K562 (cell line): ENCODE measurements at regions not wholly inside any gene's neighbourhood (a gene's known extent, or its start where the extent isn't known, plus 50 kb on each side); places are given as distances from the start of the nearest gene placed in this dataset.

ENCODE experiments used
- ATAC-seq: fragments of 200-7000 bp; cut with Tn5 transposase; 3 replicates; pipeline ENCODE4 v1.9.1; 2020; ENCODE audit warnings: moderate library complexity
- BruUV-seq: library from RNA; stranded (reverse); fragments of 400-500 nt; replicated peaks from 2 replicates; lab custom pipeline; 2021; lab: Mats Ljungman, UMichigan
- CTCF ChIA-PET: fragments of 300-600 bp; formaldehyde crosslinking; extraction: SDS; loops from one replicate; lab custom pipeline; 2021; ENCODE audit warnings: low intra/inter-chr PET ratio; lab: Yijun Ruan, JAX
- POLR2A ChIA-PET: fragments of 300-600, 350-650 bp; sonication (Branson Sonifier 250); formaldehyde crosslinking; extraction: SDS; loops from one replicate; lab custom pipeline; 2021; ENCODE audit warnings: antibody characterized with exemption, inconsistent platforms; lab: Yijun Ruan, JAX
- DNase-seq, 4 experiments: peaks; one replicate each; pipeline versions ENCODE4 v3.0.0 to v3.0.0-alpha.2; 2011 to 2018; ENCODE audit warnings: low spot score in 3 of 4, mixed read lengths in 3 of 4; ENCODE audit errors: extremely low read depth in 1 of 4
- FAIRE-seq: peaks from 2 replicates; lab custom pipeline; 2011; peaks lifted over from hg19 to GRCh38; lab: Jason Lieb, UNC
- H2AFZ ChIP-seq: 2 replicates; pipeline ENCODE4 v1.6.0; 2011; ENCODE audit warnings: low read depth, low read length, control low read depth, inconsistent platforms
- H3K27ac ChIP-seq: fragments of 200-600 bp; 3 replicates; pipeline ENCODE4 v1.8.0; 2011; ENCODE audit warnings: low read depth, mild to moderate bottlenecking, control low read depth, inconsistent platforms, low read length, moderate library complexity, mixed read lengths; ENCODE audit errors: extremely low read depth
- H3K27me3 ChIP-seq, 2 experiments: fragments of 300-600 bp in 1 of 2; 2 replicates in 1 of 2; 3 replicates in 1 of 2; pipeline versions ENCODE4 v1.6.0 to v1.8.0; 2011; ENCODE audit warnings: inconsistent platforms in 2 of 2, low read length in 2 of 2, mild to moderate bottlenecking in 1 of 2, mixed read lengths in 1 of 2, moderate library complexity in 1 of 2; ENCODE audit not compliant: control insufficient read depth in 2 of 2, insufficient read depth in 2 of 2
- H3K36me3 ChIP-seq: fragments of 300-600 bp; 3 replicates; pipeline ENCODE4 v1.8.0; 2011; ENCODE audit warnings: mild to moderate bottlenecking, low read length, inconsistent platforms; ENCODE audit not compliant: control insufficient read depth, insufficient read depth
- H3K4me1 ChIP-seq, 2 experiments: fragments of 200-600 bp in 1 of 2; replicated peaks in 1 of 2; 2 replicates in 1 of 2; 3 replicates in 1 of 2; pipeline versions ENCODE4 v1.5.1 to v1.8.0; 2011; ENCODE audit warnings: inconsistent platforms in 2 of 2, low read length in 2 of 2, mild to moderate bottlenecking in 1 of 2, mixed read lengths in 1 of 2, moderate library complexity in 1 of 2; ENCODE audit not compliant: control insufficient read depth in 2 of 2, insufficient read depth in 2 of 2
- H3K4me2 ChIP-seq: 2 replicates; pipeline ENCODE4 v1.6.1; 2011; ENCODE audit warnings: low read length, control low read depth, inconsistent platforms, mixed read lengths; ENCODE audit not compliant: insufficient read depth
- H3K4me3 ChIP-seq: fragments of 200-600 bp; sonication (generic), shearing (Covaris generic); 2 replicates; pipeline ENCODE4 v1.5.1; 2016; ENCODE audit warnings: control low read depth, inconsistent platforms
- H3K79me2 ChIP-seq: fragments of 200-600 bp; 3 replicates; pipeline ENCODE4 v1.8.0; 2011; ENCODE audit warnings: low read length, inconsistent platforms; ENCODE audit not compliant: control insufficient read depth, insufficient read depth
- H3K9ac ChIP-seq, 2 experiments: 2 replicates each; pipeline versions ENCODE4 v1.6.0 to v1.6.1; 2011; ENCODE audit warnings: low read depth in 2 of 2, low read length in 2 of 2, control low read depth in 1 of 2, inconsistent platforms in 1 of 2, mild to moderate bottlenecking in 1 of 2, mixed read lengths in 1 of 2; ENCODE audit not compliant: insufficient read depth in 1 of 2
- H3K9me1 ChIP-seq: one replicate; pipeline ENCODE4 v1.6.0; 2011; ENCODE audit warnings: inconsistent platforms, mild to moderate bottlenecking, low read length, moderate library complexity; ENCODE audit not compliant: control insufficient read depth, insufficient read depth
- H3K9me3 ChIP-seq: replicated peaks from 2 replicates; pipeline ENCODE4 v1.5.1; 2011; ENCODE audit warnings: low read depth, low read length, inconsistent platforms; ENCODE audit not compliant: control insufficient read depth, insufficient read depth
- H4K20me1 ChIP-seq: replicated peaks from 2 replicates; pipeline ENCODE4 v1.6.1; 2011; ENCODE audit warnings: low read length, inconsistent platforms, mixed read lengths; ENCODE audit not compliant: control insufficient read depth, insufficient read depth
- DNMT1 ChIP-seq: fragments of 450-650 bp; IDR thresholded peaks from 2 replicates; pipeline ENCODE4 v1.6.1; 2016; ENCODE audit warnings: antibody characterized with exemption, mild to moderate bottlenecking
- E2F3 ChIP-seq: fragments of 250-450 bp; sonication (Bioruptor Pico); IDR thresholded peaks from 2 replicates; pipeline ENCODE4 v1.4.0; 2020; ENCODE audit warnings: mild to moderate bottlenecking
- ETV1 ChIP-seq: fragments of 450-650 bp; conservative IDR thresholded peaks from 2 replicates; pipeline ENCODE4 v1.6.1; 2016; ENCODE audit warnings: missing genetic modification characterization, control low read depth, low read depth, missing compliant biosample characterization
- EWSR1 ChIP-seq: fragments of 450-650 bp; IDR thresholded peaks from 2 replicates; pipeline ENCODE4 v1.6.1; 2018; ENCODE audit warnings: borderline replicate concordance, mild to moderate bottlenecking, low read depth, moderate library complexity; ENCODE audit not compliant: partially characterized antibody
- HNRNPK ChIP-seq: fragments of 200-400 bp; formaldehyde crosslinking; IDR thresholded peaks from one replicate; pipeline ENCODE4 v1.6.1; 2018; ENCODE audit warnings: mild to moderate bottlenecking, low read depth, low read length; ENCODE audit not compliant: poor library complexity, severe bottlenecking
- MYBL2 ChIP-seq, 2 experiments: fragments of 450-650 bp in 1 of 2; sonication (generic) in 1 of 2; formaldehyde crosslinking in 1 of 2; IDR thresholded peaks; 2 replicates each; pipeline versions ENCODE4 v1.6.1 to v1.8.1; 2017 to 2022; ENCODE audit warnings: borderline replicate concordance in 1 of 2, inconsistent platforms in 1 of 2, low read depth in 1 of 2, mild to moderate bottlenecking in 1 of 2, missing genetic modification reagents in 1 of 2, moderate library complexity in 1 of 2
- SIN3B ChIP-seq: fragments of 450-650 bp; IDR thresholded peaks from 2 replicates; pipeline ENCODE4 v1.6.1; 2017; ENCODE audit warnings: low read depth, mild to moderate bottlenecking, moderate library complexity
- SLC30A9 ChIP-seq: fragments of 250-450 bp; sonication (Bioruptor Pico); IDR thresholded peaks from 2 replicates; pipeline ENCODE4 v1.8.0; 2022; ENCODE audit warnings: mild to moderate bottlenecking, moderate library complexity
- TCF7L2 ChIP-seq: fragments of 150-350 bp; IDR thresholded peaks from 2 replicates; pipeline ENCODE4 v1.6.1; 2016; ENCODE audit warnings: low read depth, mild to moderate bottlenecking, low read length, moderate library complexity
- TGIF2 ChIP-seq: sonication (generic); formaldehyde crosslinking; IDR thresholded peaks from 2 replicates; pipeline ENCODE4 v1.8.1; 2022; ENCODE audit warnings: mild to moderate bottlenecking, missing genetic modification reagents, moderate library complexity
- ZNF143 ChIP-seq: sonication (generic); formaldehyde crosslinking; IDR thresholded peaks from 2 replicates; pipeline ENCODE4 v1.9.0; 2022; ENCODE audit warnings: mild to moderate bottlenecking, missing genetic modification reagents
- WGBS: fragments of 100-300 bp; shearing (Covaris generic); methylation state at CpG from one replicate; pipeline ENCODE4 v1.1.6; 2016; ENCODE audit warnings: low coverage, mixed read lengths; ENCODE audit not compliant: insufficient coverage; ENCODE audit errors: missing lambda C conversion rate; 5-methylcytosine and 5-hydroxymethylcytosine counted together
- in situ Hi-C: fragments of 300-500 bp; cut with MboI; formaldehyde crosslinking; loops from 4 replicates; pipeline ENCODE4 v1.15.0; 2018; ENCODE audit warnings: inconsistent platforms, mixed read lengths
- intact Hi-C: fragments of 100-400 bp; cut with micrococcal nuclease; formaldehyde crosslinking; loops from 2 replicates; pipeline ENCODE4 v1.14.2; 2022
- TF ChIP-seq, protein P1 (sequence below): IDR thresholded peaks from 2 replicates; pipeline ENCODE4 v1.6.1; 2011; ENCODE audit warnings: borderline replicate concordance, low read depth, mild to moderate bottlenecking, moderate library complexity, low read length; ENCODE audit not compliant: insufficient read depth, poor library complexity, severe bottlenecking
- TF ChIP-seq, protein P2 (sequence below): IDR thresholded peaks from 2 replicates; pipeline ENCODE4 v1.6.1; 2014; ENCODE audit warnings: antibody characterized with exemption

GRCh38 chrX:67296395-67296794, 247.4 kb upstream of the AR start (continued):
- TF ChIP-seq, protein P1, sequence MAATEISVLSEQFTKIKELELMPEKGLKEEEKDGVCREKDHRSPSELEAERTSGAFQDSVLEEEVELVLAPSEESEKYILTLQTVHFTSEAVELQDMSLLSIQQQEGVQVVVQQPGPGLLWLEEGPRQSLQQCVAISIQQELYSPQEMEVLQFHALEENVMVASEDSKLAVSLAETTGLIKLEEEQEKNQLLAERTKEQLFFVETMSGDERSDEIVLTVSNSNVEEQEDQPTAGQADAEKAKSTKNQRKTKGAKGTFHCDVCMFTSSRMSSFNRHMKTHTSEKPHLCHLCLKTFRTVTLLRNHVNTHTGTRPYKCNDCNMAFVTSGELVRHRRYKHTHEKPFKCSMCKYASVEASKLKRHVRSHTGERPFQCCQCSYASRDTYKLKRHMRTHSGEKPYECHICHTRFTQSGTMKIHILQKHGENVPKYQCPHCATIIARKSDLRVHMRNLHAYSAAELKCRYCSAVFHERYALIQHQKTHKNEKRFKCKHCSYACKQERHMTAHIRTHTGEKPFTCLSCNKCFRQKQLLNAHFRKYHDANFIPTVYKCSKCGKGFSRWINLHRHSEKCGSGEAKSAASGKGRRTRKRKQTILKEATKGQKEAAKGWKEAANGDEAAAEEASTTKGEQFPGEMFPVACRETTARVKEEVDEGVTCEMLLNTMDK = no peak
- TF ChIP-seq TGIF2 (CRISPR knock-in tag) = no peak

- no peaks in the 10 kb centered on the region for H3K9me1 ChIP-seq
- no peak overlapping the region for H3K9ac ChIP-seq
- H3K4me1 ChIP-seq = no peaks in the 10 kb centered on the region
- no peak overlapping the region for H3K4me3 ChIP-seq
- intact Hi-C loops (no loop called here), in situ Hi-C loops (no loop called here)
- no peak overlapping the region for H3K27ac ChIP-seq
- no peaks in the 10 kb centered on the region for H3K36me3 ChIP-seq
- ChIA-PET POLR2A (no interaction called here), CTCF (no interaction called here)
- FAIRE-seq (no peak), DNase-seq (no peak), ATAC-seq (no peak)
- H3K9me3 ChIP-seq = no peaks in the 10 kb centered on the region
- no TSS peak for BruUV-seq
- H4K20me1 ChIP-seq = no peaks in the 10 kb centered on the region
- H3K79me2 ChIP-seq = no peaks in the 10 kb centered on the region
- H3K4me2 ChIP-seq = no peak overlapping the region
- H3K27me3 ChIP-seq = no peaks in the 10 kb centered on the region
- WGBS = 6% methylated on average over 3 of the region's 4 CpGs
- TF ChIP-seq EWSR1 (no peak), SLC30A9 (CRISPR knock-in tag) (no peak), ETV1 (tag) (no peak), ZNF143 (CRISPR knock-in tag) (no peak), TCF7L2 (no peak), HNRNPK (no peak), MYBL2 (IDR thresholded peaks at IDR 0.05; ENCODE audit: low read depth) (no peak), MYBL2 (CRISPR knock-in tag; IDR thresholded peaks at IDR 0.05; ENCODE audit: borderline replicate concordance) (no peak), E2F3 (no peak), DNMT1 (no peak), SIN3B (no peak)
- TF ChIP-seq, protein P2, sequence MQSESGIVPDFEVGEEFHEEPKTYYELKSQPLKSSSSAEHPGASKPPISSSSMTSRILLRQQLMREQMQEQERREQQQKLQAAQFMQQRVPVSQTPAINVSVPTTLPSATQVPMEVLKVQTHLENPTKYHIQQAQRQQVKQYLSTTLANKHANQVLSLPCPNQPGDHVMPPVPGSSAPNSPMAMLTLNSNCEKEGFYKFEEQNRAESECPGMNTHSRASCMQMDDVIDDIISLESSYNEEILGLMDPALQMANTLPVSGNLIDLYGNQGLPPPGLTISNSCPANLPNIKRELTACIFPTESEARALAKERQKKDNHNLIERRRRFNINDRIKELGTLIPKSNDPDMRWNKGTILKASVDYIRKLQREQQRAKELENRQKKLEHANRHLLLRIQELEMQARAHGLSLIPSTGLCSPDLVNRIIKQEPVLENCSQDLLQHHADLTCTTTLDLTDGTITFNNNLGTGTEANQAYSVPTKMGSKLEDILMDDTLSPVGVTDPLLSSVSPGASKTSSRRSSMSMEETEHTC = no peak
- H2AFZ ChIP-seq = no peak overlapping the region
These were observed 226.1 kb upstream of the AR start for GRCh38 chrX:67317725-67318124.
